ENCODE measurements at regions not wholly inside any gene's neighbourhood (a gene's known extent, or its start where the extent isn't known, plus 50 kb on each side); places are given as distances from the start of the nearest gene placed in this dataset.
"Not testable (repeated sequence)": the region's sequence is repeated elsewhere in the genome, so short reads cannot be mapped to it uniquely, and the experiment has no call there.

DNA sequence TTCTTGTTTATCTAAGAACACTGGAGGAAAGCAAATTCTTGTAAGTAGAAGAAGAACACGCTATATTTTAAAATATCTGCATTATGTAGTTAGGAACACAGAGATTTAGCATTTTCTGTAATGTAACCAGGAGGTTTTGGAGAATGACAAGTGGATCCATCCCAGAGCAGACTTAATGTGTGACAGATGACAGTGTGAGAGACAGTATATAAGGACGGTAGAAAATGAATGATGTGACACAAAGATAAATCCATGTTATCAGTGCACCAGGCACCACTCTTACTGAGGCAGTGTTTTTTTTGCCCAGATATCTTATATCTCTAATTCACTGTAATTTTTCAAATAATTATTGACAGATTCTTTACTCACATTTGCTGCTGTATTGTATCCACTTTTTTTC, 239.0 kb upstream of the KCNN2 start:
- WGBS, 2 donors = 67 to 68% methylated on average over 2 of the region's 2 CpGs
- no peak for DNase-seq (ENCODE audit: low spot score in 2 of 2)
- H3K27ac ChIP-seq = no peak overlapping the region
- no peaks in the 10 kb centered on the region for H3K9me3 ChIP-seq
- no peaks in the 10 kb centered on the region for H3K27me3 ChIP-seq
- no peak overlapping the region for H3K4me3 ChIP-seq
- no peaks in the 10 kb centered on the region for H3K36me3 ChIP-seq
- TF ChIP-seq POLR2A (IDR thresholded peaks at IDR 0.05) (no peak), EP300 (IDR thresholded peaks at IDR 0.05) (no peak)
- TF ChIP-seq, protein P1, sequence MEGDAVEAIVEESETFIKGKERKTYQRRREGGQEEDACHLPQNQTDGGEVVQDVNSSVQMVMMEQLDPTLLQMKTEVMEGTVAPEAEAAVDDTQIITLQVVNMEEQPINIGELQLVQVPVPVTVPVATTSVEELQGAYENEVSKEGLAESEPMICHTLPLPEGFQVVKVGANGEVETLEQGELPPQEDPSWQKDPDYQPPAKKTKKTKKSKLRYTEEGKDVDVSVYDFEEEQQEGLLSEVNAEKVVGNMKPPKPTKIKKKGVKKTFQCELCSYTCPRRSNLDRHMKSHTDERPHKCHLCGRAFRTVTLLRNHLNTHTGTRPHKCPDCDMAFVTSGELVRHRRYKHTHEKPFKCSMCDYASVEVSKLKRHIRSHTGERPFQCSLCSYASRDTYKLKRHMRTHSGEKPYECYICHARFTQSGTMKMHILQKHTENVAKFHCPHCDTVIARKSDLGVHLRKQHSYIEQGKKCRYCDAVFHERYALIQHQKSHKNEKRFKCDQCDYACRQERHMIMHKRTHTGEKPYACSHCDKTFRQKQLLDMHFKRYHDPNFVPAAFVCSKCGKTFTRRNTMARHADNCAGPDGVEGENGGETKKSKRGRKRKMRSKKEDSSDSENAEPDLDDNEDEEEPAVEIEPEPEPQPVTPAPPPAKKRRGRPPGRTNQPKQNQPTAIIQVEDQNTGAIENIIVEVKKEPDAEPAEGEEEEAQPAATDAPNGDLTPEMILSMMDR (IDR thresholded peaks at IDR 0.05) = no peak
- H3K4me1 ChIP-seq = no peaks in the 10 kb centered on the region

DNA sequence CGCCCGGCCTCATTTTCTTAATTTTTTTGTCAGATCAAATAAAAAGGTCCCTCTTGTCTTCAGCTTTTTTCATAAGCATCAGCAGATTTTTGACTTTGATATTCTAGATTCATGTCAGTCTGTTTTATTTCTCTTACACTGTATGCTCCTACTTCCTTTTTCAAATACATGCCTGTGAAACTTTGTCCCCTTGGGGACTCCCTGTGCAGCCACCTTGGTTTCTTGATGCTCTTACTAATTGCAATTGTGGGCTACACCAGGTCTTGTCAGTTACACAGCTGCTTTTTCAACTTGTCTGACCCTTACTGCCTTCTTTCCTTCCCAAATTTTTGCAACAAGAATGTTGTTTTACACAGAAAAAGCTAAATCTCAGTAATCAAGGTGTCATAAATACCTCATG, 238.2 kb upstream of the KCNN2 start:
- DNase-seq (ENCODE audit: low spot score in 2 of 2) = no peak
- Histone ChIP-seq H3K9me3 (no peaks in the 10 kb centered on the region), H3K4me3 (no peak overlapping the region), H3K27ac (no peak overlapping the region), H3K36me3 (no peaks in the 10 kb centered on the region), H3K27me3 (no peaks in the 10 kb centered on the region), H3K4me1 (no peaks in the 10 kb centered on the region)
- 95 to 100% methylated on average over 2 of the region's 2 CpGs for WGBS, 2 donors
- TF ChIP-seq, protein P1 (IDR thresholded peaks at IDR 0.05) = no peak
- TF ChIP-seq EP300 (IDR thresholded peaks at IDR 0.05) (no peak), POLR2A (IDR thresholded peaks at IDR 0.05) (no peak)

DNA sequence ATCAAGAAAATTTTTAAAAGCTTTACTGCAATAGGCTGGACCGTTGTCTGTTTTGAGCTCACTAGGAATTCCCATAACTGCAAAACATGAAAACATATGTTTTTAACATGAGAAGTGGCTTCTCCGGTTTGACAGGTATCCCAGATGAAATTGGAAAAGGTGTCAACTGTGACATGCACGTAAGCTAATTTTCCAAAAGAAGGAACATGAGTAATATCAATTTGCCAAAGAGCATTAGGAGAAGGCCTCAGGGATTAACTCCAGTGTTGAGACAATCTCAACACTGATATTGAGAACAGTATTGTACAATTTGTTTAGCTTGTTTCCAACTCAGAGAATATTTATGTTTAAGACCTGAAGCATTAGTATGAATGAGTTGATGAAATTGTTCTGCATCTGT, 215.5 kb upstream of the KCNN2 start:
- 81 to 85% methylated on average over 3 of the region's 3 CpGs for WGBS, 2 donors
- no peak overlapping the region for H3K27ac ChIP-seq
- no peaks in the 10 kb centered on the region for H3K36me3 ChIP-seq
- no peaks in the 10 kb centered on the region for H3K4me1 ChIP-seq
- peaks cover 0 to 24% (median 0%) of the 10 kb centered on the region in 4 donors for H3K9me3 ChIP-seq
- H3K4me3 ChIP-seq = no peak overlapping the region
- TF ChIP-seq, protein P1 (IDR thresholded peaks at IDR 0.05) = no peak
- TF ChIP-seq POLR2A (IDR thresholded peaks at IDR 0.05) (no peak), EP300 (IDR thresholded peaks at IDR 0.05) (no peak)
- no peaks in the 10 kb centered on the region for H3K27me3 ChIP-seq
- DNase-seq (ENCODE audit: low spot score in 2 of 2) = no peak

DNA sequence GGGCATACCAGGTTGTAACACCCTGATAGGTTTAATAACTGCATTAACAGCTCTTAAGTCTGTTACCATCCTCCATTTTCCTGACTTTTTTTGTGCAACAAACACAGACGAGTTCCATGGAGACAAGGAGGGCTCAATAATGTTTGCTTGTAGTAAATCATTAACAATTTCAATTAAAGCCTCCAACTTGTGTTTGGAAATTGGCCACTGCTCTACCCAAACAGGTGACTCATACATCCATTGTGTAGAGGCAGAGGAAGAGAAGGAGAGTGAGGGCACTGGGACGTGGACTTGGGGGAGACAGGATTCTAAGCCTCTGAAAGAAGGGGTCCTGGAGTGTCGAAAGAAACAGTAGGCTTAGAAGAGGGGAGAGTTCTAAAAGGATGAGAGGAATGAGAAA, 213.6 kb upstream of the KCNN2 start:
- peaks cover 0 to 24% (median 0%) of the 10 kb centered on the region in 4 donors for H3K9me3 ChIP-seq

DNA sequence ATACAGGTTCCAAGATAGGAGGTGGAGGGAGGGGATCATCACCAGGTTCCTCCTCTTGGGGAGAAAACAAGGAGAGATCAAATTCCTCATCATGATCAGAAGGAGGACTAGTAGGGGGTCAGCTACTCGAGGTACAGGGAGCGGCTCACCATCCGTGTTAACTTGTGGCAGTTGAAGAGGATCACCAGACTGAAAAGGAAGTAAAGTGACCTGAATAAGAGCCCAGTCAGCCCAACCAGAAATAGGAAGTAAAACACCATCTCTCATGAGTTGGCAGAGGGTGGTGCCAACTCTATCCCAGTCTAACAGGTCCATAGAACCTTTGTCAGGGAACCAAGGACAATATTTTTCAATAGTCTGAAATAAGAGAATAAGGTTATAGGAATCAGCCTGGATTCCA, 213.1 kb upstream of the KCNN2 start:
- DNase-seq (ENCODE audit: low spot score in 2 of 2); H3K27me3 ChIP-seq; H3K27ac ChIP-seq; H3K36me3 ChIP-seq; H3K4me3 ChIP-seq; H3K4me1 ChIP-seq: not testable (repeated sequence)
- H3K9me3 ChIP-seq = peaks cover 0 to 24% (median 0%) of the 10 kb centered on the region in 4 donors
- 63 to 65% methylated on average over 3 of the region's 3 CpGs for WGBS, 2 donors

More for the DNA sequence above, 213.6 kb upstream of the KCNN2 start:
- Histone ChIP-seq H3K36me3 (no peaks in the 10 kb centered on the region), H3K4me3 (no peak overlapping the region), H3K27ac (no peak overlapping the region), H3K4me1 (no peaks in the 10 kb centered on the region), H3K27me3 (no peaks in the 10 kb centered on the region)
- DNase-seq (ENCODE audit: low spot score in 2 of 2) = no peak
- 78 to 80% methylated on average over 3 of the region's 3 CpGs for WGBS, 2 donors
- TF ChIP-seq POLR2A (IDR thresholded peaks at IDR 0.05) (no peak), EP300 (IDR thresholded peaks at IDR 0.05) (no peak)
- TF ChIP-seq, protein P1 (IDR thresholded peaks at IDR 0.05) = no peak

Data from tibial nerve (tissue), 4 donors.